Epithelial cell of esophagus (primary cell): ENCODE measurements at regions not wholly inside any gene's neighbourhood (a gene's known extent, or its start where the extent isn't known, plus 50 kb on each side); places are given as distances from the start of the nearest gene placed in this dataset.

Experiments used
- DNase-seq: peaks from one replicate; pipeline ENCODE4 v3.0.0; 2010; ENCODE audit warnings: low read depth
- H3K4me3 ChIP-seq: 2 replicates; pipeline ENCODE4 v1.5.1; 2011; ENCODE audit warnings: mild to moderate bottlenecking, low read length, control low read depth
- TF ChIP-seq, protein P1 (sequence below): IDR thresholded peaks from 2 replicates; pipeline ENCODE4 v1.5.1; 2011; ENCODE audit warnings: low read depth, mild to moderate bottlenecking, low read length, control low read depth, inconsistent platforms; ENCODE audit not compliant: insufficient read depth; ENCODE audit errors: missing control alignments

DNA sequence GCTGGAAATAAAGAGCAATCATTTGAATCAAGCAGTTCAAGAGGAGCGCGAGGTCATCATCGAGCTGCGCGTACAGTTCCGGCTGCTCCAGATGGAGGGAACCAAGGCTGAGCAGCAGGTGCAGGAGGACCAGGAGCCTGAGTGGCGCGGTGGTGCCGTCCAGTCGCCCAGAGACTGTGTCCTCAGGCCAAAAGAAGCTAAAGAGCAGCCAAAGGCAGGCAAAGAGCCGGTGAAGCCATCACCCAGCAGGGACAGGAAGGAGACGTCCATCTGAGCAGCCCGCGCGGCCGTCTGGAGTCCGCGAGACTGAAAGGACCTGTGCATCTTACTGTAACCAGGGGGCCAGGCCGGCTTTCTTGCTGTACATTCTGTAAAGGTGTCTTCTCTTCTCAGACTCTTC is 277.2 kb upstream of the TTC14 start:
- TF ChIP-seq, protein P1, sequence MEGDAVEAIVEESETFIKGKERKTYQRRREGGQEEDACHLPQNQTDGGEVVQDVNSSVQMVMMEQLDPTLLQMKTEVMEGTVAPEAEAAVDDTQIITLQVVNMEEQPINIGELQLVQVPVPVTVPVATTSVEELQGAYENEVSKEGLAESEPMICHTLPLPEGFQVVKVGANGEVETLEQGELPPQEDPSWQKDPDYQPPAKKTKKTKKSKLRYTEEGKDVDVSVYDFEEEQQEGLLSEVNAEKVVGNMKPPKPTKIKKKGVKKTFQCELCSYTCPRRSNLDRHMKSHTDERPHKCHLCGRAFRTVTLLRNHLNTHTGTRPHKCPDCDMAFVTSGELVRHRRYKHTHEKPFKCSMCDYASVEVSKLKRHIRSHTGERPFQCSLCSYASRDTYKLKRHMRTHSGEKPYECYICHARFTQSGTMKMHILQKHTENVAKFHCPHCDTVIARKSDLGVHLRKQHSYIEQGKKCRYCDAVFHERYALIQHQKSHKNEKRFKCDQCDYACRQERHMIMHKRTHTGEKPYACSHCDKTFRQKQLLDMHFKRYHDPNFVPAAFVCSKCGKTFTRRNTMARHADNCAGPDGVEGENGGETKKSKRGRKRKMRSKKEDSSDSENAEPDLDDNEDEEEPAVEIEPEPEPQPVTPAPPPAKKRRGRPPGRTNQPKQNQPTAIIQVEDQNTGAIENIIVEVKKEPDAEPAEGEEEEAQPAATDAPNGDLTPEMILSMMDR, result no peak
- DNase-seq, result no peak
- no peak overlapping the region for H3K4me3 ChIP-seq

GRCh38 chr3:180325533-180325932 is 276.4 kb upstream of the TTC14 start:
- no peak overlapping the region for H3K4me3 ChIP-seq
- TF ChIP-seq, protein P1, result no peak

DNA sequence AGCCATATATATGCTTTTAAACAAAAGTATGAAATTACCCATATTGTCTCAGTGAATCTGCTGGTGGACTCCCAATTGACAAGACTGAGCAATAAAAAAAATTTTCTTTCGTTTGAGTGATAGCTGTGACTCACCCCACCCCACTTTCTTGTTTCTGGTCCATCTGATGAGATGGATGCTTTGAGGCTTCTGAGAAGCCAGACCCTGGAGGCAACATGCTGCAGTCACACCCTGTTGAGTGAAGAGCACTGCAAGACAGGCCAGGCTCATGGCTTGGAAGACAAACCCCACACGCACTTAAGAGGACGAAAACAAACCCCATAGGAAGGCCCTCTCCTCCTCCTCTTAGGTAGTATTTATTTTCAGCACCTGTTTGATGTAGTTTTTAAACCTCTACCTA is 276.0 kb upstream of the TTC14 start:
- DNase-seq, result peak; percentile 14
- H3K4me3 ChIP-seq, result no peak overlapping the region
- TF ChIP-seq, protein P1, result no peak

More at GRCh38 chr3:180325533-180325932, 276.4 kb upstream of the TTC14 start:
- DNase-seq, result no peak

DNA sequence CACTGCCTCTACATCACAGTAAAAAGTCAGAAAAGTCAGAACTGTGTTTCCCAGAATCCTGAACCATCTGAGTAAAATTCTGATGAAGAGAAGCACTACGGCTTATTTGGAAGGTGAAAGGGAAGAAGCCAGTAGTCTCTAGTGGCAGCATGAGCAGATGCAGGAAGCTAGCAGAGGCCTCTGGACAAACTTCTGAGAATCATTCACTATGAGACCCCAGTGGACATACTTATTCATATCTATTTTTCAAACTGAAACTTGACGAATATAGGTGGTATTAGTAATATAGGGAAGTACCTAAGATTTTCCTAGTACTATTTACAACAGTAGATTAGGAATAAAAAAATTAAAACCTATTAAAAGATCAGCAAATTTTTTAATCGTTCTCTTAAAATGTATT is 272.8 kb upstream of the TTC14 start:
- no peak for DNase-seq
- TF ChIP-seq, protein P1, result no peak
- H3K4me3 ChIP-seq, result no peak overlapping the region

DNA sequence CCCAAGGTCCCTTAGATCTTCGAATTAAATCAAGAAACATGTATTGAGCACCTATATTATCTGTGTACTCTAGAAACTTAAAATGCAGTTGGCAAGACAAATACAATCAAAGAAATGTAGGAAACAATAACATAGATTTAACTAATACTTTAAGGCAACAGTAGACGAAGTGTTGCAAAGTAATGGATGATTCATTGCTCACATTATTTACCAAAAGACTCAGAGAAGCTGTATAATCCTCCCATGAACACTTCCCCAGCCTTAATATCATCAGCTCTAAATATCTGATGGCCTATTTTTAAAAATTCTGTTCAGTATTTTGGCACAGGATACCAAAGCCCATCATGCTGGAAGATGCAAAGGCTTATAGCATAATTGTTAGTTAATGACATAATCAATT is 272.1 kb upstream of the TTC14 start:
- H3K4me3 ChIP-seq, result no peak overlapping the region
- TF ChIP-seq, protein P1, result no peak
- peak; percentile 43 for DNase-seq

DNA sequence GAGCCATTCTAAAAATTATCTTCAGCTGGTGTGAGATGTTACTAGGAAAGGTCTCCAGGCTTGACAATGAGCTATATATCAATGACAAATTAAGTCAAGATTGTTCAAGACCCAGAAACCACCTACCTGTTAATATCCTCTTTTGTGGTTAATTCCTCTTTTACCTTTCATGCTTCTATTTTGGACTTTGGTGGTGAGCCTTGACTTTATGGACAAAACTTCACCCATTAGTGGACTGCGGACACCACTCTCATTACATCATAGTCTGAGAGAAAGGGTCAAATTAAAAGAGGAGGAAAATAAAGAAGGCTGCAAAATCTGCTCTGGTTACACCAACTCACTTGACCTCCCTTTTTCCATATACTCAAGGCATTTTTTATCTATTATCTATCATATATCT is 271.5 kb upstream of the TTC14 start:
- DNase-seq, result no peak
- TF ChIP-seq, protein P1, result no peak
- H3K4me3 ChIP-seq, result no peak overlapping the region

DNA sequence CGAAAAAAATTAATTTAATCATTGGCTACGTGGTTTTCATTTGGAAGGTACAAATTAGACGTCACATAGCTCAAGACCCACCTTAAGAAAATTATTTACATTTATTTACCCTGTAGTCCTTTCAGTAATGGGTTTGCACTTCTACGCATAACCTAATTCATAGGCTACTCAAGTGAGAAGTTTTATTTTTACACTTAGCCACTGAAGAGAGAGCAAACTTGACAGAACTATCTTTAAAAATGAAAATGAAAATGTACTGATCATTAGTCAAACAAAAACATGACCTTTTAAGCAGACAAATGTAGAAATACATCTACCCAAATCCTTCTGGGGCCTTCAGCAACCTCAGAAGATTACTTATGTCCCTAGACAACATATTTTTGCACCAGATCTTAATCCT is 269.4 kb upstream of the TTC14 start:
- TF ChIP-seq, protein P1, result no peak
- no peak for DNase-seq
- no peak overlapping the region for H3K4me3 ChIP-seq
